HG03097 (cell line): ENCODE measurements at regions not wholly inside any gene's neighbourhood (a gene's known extent, or its start where the extent isn't known, plus 50 kb on each side); places are given as distances from the start of the nearest gene placed in this dataset.

Experiments
- ATAC-seq: cut with Tn5 transposase; IDR thresholded peaks from one replicate; pipeline ENCODE4 v1.9.1; 2021; ENCODE audit not compliant: unreplicated experiment, low FRiP score

DNA sequence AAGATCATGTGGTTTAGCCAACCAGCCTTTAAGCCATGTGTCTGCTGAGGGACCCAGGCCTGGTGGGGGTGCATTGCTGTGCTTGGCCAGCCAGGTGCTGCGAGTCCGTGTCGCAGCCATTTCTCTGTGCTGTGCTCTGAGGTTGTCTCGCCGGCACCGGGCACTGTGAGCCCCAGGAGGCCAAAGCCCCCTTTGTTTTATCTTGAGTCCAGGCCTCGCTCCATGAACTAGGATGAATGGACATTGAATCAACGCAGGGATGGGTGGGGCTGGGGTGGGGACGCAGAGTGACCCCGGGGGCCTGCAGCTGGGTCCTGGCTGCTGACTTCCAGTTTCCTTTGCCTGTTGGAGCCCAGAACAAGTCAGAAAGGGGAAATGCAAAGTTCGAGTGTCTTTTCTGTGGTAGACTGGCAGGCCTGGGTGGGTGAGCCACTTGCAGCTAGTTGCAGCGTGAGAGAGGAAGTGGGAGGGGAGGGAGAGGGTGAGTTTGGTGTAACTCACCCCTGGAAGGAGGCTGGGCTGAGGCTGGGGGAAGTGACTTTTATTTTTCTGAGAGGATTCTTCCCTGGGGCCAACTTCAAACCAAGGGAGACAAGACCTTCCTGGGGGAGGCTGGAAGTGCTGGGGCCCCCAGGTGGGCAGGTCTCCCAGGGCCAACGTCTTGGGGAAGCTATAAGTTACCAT, 324.7 kb downstream of the SEC14L1 start:
- ATAC-seq = peak; percentile 49

DNA sequence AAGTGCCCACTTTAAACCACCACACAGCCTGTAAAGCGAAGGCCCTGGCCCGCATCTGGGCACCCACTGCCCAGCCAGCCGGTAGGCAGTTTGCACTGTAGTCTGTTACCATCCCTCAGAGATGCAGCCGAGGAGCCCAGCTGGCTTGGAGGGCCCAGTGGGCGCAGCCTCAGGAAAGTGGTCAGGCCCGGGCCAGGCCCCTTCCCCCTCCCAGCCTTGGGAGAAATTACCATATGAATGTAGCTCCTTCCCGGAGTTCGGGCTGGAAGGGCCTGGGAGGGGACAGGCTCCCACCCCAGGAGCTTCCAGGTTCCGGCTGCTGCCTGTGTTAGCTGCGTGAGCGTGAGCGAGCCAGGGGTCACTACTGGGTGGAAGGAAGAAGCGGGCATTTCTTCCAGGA, 325.4 kb downstream of the SEC14L1 start:
- no peak for ATAC-seq

DNA sequence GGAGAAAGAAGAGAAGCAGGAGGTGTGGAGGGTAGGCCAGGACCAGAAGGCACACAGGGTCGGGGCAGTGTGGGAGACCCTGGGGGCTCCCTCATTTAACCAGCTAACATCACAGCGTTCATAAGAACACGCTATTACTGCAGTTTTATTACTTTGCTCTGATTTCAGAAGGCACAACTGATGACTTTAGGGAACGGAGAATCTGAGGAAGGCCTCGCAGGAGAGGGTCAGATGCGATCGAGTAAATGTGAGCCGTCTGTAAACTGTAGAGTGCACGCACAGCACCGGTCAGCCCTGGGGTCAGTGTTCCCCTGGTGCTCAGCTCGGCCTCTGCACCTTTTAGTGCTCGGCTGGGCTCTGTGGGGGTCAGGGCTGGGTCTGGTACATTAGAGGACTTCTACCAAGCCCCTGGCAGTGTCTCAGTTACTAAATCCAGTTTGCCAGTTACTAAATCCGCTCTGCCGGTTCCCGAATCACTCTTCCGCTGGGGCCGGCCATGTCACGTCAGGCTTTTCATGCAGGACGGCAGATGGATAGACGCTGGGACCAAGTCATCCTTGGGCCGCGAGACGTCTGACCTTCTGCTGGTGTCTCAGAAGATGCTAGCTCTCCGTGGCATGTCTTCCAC, 325.9 kb downstream of the SEC14L1 start:
- ATAC-seq = no peak

GRCh38 chr17:77467521-77467920, 326.8 kb downstream of the SEC14L1 start:
- no peak for ATAC-seq

- ATAC-seq = no peak
These were observed 328.1 kb downstream of the SEC14L1 start for GRCh38 chr17:77468897-77469296.

DNA sequence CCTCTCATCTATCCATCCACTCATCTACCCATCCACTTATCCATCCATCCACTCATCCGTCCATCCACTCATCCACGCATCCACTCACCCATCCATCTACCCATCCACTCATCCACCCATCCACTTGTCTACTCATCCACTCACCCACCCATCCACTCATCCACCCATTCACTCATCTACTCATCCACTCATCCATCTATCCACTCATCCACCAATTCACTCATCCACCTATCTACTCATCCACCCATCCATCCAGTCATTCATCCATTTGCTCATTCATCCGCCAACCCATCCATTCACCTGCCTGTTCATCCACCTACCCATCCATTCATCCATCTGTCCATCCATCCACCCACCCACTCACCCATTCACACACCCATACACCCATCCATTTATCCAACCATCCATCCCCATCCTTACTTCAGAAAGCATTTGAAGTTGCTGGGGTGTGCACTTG, 329.6 kb downstream of the SEC14L1 start:
- no peak for ATAC-seq

- no peak for ATAC-seq
These were observed 330.3 kb downstream of the SEC14L1 start for GRCh38 chr17:77470800-77471733.

- ATAC-seq = no peak
These were observed 331.3 kb downstream of the SEC14L1 start for GRCh38 chr17:77471984-77472461.

DNA sequence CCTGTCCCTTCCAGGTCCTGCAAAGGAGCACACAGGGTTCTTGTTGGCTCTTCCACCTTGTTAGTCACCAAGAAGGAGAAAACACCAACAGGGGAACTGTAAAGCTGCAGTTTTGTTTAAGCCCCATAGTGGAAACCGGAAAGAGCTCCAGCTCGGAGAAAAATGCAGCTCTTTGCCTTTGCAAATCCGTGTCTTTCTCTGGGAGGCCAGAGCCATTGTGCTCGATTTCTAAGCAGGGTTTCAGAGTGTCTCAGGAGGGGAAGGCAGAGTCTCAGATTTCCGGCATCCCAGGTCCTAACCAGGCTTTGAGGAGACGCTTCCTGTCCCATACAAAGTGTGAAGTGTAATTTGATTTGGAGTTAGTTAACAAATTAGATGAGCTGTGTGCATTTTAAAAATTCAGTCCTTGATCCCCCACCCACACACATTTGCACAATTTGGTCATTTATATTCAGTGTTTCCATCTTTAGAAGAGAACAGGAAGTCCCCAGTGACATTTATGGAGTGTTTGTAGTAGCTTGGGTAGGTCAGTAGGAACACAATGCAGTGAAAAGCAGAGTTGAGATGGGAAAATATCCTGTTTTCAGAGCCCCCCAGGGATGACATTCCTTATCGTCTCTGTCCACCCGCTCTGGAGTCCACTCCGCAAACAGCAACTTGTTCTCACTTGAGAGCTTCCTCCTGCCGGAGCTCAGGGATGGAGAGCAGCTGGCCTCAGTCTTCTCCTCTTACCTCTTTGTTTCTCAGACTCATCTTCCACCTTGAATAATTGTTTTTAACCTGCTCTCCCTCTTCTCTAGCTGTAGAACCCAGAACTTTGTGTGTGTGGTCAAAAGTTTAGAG, 331.9 kb downstream of the SEC14L1 start:
- ATAC-seq = no peak

DNA sequence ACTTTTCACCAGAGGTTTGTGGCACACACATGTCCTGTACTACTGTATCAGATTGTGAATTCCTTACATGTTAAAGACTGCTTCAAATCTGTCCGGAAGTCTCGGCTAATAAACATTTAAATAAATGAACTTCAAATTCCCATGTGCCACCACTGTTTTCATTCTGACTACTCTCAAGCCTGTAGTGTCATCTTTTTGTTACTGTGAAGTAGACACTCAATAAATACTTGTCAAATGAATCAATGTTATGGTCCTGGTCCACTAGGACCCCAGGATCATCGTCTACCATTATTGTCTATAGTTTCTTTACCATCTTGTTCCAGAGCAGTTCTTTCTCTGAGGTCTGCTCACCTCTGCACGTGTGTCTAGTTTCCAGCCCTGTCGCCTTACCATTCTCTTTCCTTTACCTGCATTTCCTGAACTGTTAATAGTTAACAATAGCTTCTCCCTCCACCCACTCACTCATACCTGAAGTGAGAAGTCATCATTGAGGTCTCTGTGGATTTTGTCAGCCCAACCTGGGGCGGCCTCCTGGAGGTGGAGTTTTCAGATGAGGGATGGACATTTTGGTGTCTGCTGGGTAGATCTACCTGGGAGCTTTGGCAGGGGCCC, 333.0 kb downstream of the SEC14L1 start:
- no peak for ATAC-seq

DNA sequence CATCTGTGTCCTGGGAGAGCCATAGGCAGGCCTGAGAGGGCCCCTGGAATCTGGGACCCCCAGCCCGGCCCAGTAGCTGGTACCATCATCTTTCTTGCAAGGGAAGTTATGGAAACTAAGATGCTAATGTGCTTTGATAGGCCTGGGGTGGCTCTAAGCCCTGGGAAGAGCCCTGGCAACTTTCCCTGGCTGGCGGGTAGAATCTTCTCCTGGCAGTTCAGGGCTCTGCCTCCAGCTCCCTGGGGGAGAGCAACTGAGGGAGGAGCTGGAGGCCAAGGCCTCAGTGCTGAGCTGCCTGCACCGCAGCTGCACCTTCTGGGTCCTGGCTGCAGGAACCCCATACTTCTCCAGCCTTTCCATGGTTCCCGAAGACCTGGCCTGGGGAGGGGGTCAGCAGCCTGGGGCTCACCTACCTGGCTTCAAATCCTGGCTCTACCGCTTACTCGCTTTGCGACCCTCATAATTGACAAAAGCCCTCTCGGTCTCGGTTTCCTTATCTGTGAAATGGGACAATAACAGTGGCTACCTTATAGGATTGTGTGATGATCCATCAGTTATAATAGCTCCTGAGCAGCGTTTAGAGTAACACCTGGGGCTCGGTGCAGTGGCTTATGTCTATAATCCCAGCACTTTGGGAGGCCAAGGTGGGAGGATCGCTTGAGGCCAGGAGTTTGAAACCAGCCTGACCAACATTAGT, 333.7 kb downstream of the SEC14L1 start:
- ATAC-seq = no peak

- no peak for ATAC-seq
These were observed 334.5 kb downstream of the SEC14L1 start for GRCh38 chr17:77475016-77475976.

DNA sequence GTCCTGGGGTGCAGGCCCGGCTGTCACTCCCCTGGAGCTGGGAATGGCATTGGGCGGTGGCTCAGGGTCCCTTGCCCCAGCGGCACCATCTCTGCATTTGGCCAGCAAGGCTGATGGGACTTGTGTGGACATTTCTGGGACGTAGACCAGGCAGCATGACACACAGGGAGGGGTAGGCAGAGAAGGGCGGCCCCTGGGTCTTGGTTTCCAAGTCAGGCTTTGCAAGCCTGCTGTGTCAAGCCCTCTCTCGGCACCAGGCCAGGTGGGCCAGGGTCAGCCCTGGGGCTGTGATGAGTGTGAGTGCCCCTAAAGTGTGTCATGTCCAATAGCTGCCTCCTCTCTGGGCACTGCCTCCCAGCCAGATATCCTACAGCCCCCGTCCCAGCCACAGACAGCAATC, 335.2 kb downstream of the SEC14L1 start:
- ATAC-seq = no peak

- ATAC-seq = no peak
These were observed 335.7 kb downstream of the SEC14L1 start for GRCh38 chr17:77476498-77476897.

DNA sequence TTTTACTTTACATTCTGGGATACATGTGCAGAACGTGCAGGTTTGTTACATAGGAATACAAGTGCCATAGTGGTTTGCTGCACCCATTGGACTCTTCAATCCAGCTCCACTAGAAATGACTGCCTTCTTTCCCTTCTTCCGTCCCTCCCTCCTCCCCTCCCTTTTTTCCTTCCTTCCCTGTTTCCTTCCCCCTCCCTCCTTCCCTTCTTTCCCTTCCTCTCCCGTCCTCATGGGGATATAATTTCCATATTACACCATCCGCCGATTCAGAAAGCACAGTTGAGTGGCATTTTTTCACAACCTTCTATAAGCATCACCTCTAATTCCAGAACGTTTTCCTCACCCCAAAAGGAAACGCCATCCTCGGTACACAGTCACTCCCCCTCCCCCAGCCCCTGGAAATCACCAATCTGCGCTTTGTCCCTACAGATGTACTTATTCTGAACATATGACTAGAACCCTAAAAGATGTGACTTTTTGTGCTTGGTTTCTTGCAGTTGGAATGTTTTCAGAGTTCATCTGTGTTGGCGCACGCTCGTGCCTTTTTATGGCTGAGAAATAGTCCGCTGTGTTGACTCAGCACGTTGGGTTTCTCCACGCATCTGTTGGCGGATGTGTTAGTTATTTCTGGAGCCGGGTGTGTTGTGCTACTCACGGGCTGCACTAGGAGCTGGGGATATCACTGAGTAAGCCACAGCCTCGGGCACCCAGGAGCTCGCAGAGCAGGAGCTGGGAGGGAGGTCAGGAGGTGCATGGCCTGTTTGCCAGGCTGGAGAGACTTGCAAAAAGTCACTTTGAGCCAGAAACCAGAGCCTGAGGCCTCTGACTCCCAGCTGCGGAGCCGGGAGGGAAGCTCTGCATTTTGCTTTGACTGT, 336.4 kb downstream of the SEC14L1 start:
- ATAC-seq = no peak

- ATAC-seq = no peak
These were observed 337.5 kb downstream of the SEC14L1 start for GRCh38 chr17:77478281-77478680.

- no peak for ATAC-seq
These were observed 338.1 kb downstream of the SEC14L1 start for GRCh38 chr17:77478899-77479298.
